Fibroblast of mammary gland (primary cell): ENCODE measurements at regions not wholly inside any gene's neighbourhood (a gene's known extent, or its start where the extent isn't known, plus 50 kb on each side); places are given as distances from the start of the nearest gene placed in this dataset.

Experiments used
- DNase-seq: peaks from one replicate; pipeline ENCODE4 v3.0.0-alpha.2; 2010; ENCODE audit warnings: low read depth
- H3K4me3 ChIP-seq: 2 replicates; pipeline ENCODE4 v1.5.1; 2011; ENCODE audit warnings: low read depth, mild to moderate bottlenecking, low read length, moderate library complexity; ENCODE audit not compliant: control insufficient read depth
- TF ChIP-seq, protein P1 (sequence below): conservative IDR thresholded peaks from 2 replicates; pipeline ENCODE4 v1.5.1; 2011; ENCODE audit warnings: low read depth, low read length, inconsistent platforms; ENCODE audit not compliant: control insufficient read depth, insufficient read depth

DNA sequence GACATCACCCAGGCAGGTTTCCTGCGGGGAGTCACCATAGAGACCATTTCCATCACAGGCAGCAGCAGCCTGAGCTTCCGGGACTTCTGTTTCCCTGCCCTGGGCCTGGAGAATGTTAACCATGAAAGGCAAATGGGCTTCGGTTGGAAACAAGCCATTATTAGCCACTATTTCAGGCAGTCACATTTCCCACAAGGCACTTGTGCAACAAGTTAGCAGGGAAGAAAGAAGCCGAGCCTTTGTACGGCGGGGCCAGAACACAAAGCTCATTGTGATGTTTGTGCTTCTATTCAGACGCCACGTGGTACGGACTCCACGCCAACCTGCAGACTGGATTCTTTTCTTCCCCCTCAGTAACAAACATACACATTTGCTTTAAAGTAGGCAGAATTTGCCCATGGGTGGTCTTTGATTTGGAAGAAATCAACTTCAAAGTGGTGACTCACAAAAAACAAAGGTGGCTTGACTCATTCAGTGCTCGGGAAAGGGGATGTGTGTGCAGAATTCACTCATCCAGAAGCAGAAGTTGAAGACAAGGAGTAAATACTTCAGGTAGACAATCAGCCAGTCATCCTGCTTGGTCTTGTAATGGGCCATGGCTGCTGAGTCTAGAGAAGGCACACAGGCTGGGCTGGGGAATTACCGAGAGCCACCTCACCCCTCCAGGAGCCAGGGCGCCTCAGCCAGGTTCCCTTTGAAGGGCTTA lies 154.2 kb upstream of the PRMT8 start:
- no peak for DNase-seq
- TF ChIP-seq, protein P1, sequence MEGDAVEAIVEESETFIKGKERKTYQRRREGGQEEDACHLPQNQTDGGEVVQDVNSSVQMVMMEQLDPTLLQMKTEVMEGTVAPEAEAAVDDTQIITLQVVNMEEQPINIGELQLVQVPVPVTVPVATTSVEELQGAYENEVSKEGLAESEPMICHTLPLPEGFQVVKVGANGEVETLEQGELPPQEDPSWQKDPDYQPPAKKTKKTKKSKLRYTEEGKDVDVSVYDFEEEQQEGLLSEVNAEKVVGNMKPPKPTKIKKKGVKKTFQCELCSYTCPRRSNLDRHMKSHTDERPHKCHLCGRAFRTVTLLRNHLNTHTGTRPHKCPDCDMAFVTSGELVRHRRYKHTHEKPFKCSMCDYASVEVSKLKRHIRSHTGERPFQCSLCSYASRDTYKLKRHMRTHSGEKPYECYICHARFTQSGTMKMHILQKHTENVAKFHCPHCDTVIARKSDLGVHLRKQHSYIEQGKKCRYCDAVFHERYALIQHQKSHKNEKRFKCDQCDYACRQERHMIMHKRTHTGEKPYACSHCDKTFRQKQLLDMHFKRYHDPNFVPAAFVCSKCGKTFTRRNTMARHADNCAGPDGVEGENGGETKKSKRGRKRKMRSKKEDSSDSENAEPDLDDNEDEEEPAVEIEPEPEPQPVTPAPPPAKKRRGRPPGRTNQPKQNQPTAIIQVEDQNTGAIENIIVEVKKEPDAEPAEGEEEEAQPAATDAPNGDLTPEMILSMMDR: no peak
- H3K4me3 ChIP-seq: no peak overlapping the region

DNA sequence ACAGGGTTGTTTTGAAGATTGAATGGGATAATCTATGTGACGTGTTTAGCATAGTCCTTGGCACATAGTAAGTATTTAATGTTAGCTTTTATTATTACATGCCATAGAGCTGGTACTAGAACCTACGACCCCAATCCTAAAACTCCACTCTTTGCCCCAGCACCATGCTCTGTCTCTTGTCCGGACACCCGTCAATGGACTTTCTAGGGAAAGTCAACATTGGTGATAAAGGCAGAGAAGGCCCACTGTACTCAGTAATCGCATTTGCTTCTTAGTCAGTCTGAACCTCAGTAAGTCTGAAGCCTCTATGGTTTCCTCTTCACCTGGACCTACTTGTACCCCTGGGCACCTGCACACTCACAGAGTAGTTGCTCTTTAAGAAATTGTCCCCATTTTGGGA lies 153.1 kb upstream of the PRMT8 start:
- no peak for DNase-seq
- H3K4me3 ChIP-seq: no peak overlapping the region
- TF ChIP-seq, protein P1: no peak

DNA sequence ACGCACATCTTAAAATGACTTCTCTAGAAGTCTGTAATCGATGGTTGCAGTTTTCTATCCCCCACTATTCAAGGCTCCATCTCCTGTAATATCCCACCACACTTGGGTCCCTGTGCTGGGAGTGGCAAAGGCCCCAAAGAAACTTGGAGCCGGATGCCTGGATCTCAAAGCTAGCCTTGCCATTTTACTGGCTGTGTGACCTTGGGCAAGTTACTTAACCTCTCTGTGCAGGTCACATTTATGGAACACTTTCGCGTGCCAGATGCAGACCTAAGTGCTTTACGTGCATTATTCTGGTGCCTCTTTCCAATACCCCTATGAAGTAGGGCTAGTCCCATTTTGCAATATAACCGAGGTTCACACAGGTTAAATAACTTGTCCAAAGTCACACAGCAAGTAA lies 151.8 kb upstream of the PRMT8 start:
- DNase-seq: no peak
- no peak overlapping the region for H3K4me3 ChIP-seq
- TF ChIP-seq, protein P1: no peak

DNA sequence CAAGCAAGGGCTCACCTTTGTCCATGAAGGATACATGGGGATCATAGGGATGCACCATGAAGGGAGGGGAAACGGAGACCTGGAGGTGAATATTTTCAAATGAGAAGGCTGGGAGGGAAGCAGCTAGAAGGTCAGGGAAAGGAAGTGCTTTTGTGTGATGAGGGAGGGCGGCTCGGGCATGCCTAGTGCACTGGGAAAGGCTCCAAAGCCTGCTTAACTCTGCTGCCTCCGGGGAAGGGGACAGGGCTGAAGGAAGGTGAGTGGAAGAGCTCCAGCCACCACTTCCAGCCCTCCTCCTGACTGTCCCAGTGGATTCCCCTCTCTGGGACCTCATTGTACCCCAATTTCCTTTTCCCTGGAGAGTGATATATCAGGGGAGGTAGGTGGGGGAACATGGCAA lies 149.4 kb upstream of the PRMT8 start:
- DNase-seq: no peak
- TF ChIP-seq, protein P1: no peak
- no peak overlapping the region for H3K4me3 ChIP-seq

DNA sequence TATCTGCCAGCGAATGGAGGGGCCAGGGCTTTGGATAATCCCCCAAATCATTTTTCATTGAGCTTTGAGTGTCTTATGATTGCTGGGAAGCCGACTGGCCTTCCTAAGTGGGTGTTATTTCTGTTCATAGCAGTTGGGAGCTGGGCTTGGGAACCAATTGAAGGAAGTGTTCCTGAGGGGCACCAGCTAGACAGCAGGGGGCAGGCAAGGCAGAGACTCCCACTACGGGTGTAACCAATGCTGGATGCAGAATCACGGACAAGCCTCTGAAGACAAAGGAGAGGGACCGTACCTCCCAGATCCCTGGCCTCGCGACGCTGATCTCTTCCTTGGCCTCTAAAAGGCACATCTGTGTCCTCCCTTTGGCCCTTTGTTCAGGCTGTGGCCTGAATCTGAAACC lies 149.0 kb upstream of the PRMT8 start:
- H3K4me3 ChIP-seq: no peak overlapping the region
- TF ChIP-seq, protein P1: peak; percentile 53
- peak; percentile 40 for DNase-seq

DNA sequence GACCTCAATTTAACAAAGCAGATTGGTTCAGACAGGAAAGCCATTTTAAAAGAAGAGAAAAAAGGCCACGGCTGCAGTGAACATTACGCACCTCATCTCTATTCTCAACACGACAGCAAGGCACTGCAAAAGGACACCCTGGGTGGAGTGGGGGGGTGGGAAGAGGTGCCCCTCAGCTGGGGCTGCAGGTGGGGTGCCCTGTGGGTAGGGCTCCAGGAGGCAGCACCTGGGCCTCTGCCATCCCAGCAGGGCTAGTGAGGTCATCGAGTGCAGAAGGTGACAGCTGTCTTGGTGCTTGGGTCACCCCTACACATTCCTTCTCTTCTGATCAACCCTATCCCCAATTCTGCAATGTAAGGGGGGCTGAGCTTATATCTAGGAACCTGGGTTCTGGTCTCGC lies 142.9 kb upstream of the PRMT8 start:
- DNase-seq: no peak
- TF ChIP-seq, protein P1: no peak
- no peak overlapping the region for H3K4me3 ChIP-seq

DNA sequence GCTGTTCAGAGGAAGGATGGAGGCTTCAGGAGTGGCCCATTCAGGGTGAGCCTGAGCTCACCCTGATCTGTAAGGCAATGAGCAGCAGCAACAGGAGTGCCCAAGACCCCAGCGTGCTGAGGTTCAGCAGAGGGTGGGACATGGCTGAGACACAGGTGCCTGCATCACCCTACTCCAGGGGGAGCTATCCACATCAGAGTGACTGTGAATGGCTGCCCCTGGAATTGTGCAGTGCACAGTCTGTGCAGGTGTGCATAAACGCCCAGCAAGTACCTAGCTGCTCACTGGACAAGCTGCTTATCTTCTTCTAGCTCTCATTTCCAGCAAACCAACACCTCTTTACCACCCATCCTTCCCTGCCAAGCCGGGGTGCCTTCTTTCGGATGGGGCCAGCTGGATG lies 140.6 kb upstream of the PRMT8 start:
- DNase-seq: no peak
- TF ChIP-seq, protein P1: no peak
- no peak overlapping the region for H3K4me3 ChIP-seq
